Esophagus muscularis mucosa (tissue), 3 donors: ENCODE measurements at regions not wholly inside any gene's neighbourhood (a gene's known extent, or its start where the extent isn't known, plus 50 kb on each side); places are given as distances from the start of the nearest gene placed in this dataset.

Experiments used
- POLR2A ChIP-seq: fragments of 450-650 bp; IDR thresholded peaks from one replicate; pipeline ENCODE4 v1.6.1; 2017; ENCODE audit warnings: antibody characterized with exemption, moderate library complexity, mild to moderate bottlenecking, low read depth
- POLR2AphosphoS5 ChIP-seq, 2 donors: sonication (generic); formaldehyde crosslinking; IDR thresholded peaks; one replicate each; pipeline ENCODE4 v1.6.1; 2017; ENCODE audit warnings: antibody characterized with exemption in 2 of 2
- TF ChIP-seq, protein P1 (sequence below), 3 experiments: fragments of 200-600 bp in 2 of 3; fragments of 450-650 bp in 1 of 3; sonication (generic) in 2 of 3; IDR thresholded peaks; one replicate each; pipeline ENCODE4 v1.5.1; 2017 to 2019; ENCODE audit warnings: antibody characterized with exemption in 3 of 3, mild to moderate bottlenecking in 2 of 3, moderate library complexity in 1 of 3

DNA sequence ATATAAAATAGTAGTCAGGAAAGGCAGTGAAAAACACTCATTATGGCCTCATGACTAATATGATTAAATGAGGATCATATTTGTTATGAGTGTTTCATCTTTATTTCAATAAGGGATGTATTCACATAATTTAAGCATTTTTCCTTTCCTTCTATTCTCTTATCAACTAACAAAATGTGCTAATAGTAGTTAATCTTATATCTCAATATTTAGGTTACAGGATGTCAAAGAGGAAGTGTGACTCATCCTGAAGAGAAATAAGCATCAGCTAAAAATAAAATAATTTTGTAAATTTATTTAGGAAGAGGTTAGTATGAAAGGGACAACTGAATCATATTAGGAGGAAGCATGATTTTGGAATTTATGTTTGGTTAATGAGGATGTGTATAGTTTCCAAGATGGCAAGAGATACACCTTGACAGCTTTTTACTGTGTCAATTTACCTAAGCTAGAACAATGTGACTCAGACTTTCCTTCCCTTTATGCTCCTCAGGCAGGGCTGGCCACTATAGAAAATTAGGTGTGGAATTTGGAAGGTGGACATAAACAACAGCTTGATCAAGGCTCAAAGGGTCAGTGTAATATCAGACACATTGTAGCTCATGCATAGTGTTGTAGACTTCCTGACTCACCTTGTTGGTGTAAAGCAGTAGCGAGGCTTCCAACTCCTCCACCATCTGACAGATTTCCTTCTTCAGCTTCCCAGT is 172.7 kb downstream of the SLITRK1 start:
- TF ChIP-seq, protein P1, sequence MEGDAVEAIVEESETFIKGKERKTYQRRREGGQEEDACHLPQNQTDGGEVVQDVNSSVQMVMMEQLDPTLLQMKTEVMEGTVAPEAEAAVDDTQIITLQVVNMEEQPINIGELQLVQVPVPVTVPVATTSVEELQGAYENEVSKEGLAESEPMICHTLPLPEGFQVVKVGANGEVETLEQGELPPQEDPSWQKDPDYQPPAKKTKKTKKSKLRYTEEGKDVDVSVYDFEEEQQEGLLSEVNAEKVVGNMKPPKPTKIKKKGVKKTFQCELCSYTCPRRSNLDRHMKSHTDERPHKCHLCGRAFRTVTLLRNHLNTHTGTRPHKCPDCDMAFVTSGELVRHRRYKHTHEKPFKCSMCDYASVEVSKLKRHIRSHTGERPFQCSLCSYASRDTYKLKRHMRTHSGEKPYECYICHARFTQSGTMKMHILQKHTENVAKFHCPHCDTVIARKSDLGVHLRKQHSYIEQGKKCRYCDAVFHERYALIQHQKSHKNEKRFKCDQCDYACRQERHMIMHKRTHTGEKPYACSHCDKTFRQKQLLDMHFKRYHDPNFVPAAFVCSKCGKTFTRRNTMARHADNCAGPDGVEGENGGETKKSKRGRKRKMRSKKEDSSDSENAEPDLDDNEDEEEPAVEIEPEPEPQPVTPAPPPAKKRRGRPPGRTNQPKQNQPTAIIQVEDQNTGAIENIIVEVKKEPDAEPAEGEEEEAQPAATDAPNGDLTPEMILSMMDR (IDR thresholded peaks at IDR 0.05), result no peak
- TF ChIP-seq POLR2A, result no peak
- no peak for TF ChIP-seq POLR2AphosphoS5 (IDR thresholded peaks at IDR 0.05)
